Endothelial cell of hepatic sinusoid (primary cell): ENCODE measurements at regions not wholly inside any gene's neighbourhood (a gene's known extent, or its start where the extent isn't known, plus 50 kb on each side); places are given as distances from the start of the nearest gene placed in this dataset.

Experiments
- in situ Hi-C: cut with HindIII; loops from 2 replicates; pipeline ENCODE4 v1.10.0; 2017; ENCODE audit warnings: low sequenced_read_pairs

DNA sequence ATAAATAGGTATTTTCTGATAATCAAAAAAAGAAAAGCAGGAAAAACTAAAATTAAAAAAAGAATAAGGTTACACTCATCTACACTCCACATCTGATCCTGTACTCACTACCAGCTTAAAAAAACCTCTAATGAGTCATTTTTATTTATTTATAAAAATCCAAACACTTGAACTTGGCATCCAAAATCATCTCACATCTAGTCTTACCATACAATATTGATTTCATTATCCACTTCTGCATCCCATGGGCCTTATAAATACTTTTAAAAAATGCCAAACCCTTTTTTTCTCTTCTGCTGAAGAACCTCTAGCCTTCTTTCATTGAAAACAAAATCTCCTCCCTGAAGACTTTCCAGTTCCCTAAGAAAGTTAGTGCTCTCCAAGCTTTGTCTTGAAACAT is 109.7 kb downstream of the TMTC3 start:
- in situ Hi-C loops, result no loop called here

DNA sequence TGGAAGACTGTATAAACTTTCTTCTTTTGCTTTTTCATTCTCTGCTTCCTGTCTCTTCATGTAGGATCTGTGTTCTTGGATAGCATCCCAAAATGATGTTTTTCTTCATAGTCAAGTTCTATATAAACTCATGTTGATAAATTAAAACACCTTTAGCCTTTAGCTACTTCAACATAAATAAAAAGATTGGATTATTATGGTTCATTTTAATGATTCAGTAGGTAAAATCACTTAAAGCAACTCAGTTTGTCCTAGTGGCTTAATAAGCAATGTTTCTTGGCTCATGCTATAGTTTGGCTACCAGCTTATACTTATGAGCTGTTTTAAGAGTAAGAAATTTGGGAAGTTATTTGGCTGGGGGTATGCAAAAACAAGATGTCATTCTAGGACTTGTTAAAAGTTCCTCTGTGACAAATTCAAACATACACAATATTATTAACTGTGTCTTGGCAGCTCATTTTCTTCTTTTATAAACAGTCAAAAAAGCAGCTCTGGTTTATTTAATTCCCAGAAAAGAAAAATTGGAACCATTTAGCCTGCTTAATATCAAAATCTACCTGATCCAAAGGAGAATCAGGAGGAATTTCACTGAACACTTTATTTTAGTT is 111.4 kb downstream of the TMTC3 start:
- in situ Hi-C loops, result no loop called here

DNA sequence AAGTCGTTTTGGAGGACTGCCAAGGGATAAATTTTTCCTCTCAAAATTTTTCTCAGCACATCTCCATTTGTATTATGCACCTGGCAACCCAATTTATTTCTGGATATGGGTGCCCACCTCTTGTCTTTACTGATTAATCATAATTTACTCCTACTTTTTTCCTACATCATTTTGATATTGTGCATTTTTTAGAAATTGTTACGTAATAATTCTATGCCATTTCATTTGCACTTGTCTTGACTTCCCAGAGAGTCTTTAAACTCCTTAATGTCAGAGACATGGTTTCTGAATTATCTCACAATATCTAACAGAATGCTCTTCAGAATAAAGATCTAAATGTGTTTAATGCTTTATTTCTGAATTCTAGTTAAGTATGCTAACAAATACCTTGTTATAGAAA is 113.1 kb downstream of the TMTC3 start:
- in situ Hi-C loops, result no loop called here

DNA sequence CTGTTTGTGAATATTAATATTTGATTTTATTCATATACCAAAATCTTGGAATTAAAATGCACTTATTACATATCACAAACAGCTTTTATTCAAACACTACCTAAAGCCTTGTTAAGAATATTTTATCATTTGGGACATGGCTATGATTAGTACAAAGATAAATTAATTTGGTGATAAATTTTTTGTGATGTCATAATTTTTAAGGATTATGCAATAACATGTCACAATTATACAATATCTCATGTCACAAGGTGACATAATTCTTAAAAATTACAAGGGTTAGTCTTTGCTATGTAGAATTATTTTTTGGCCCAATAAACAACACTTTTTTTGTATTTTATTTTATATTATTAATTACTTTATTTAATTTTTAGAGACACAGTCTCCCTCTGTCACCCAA is 113.7 kb downstream of the TMTC3 start:
- in situ Hi-C loops, result no loop called here

DNA sequence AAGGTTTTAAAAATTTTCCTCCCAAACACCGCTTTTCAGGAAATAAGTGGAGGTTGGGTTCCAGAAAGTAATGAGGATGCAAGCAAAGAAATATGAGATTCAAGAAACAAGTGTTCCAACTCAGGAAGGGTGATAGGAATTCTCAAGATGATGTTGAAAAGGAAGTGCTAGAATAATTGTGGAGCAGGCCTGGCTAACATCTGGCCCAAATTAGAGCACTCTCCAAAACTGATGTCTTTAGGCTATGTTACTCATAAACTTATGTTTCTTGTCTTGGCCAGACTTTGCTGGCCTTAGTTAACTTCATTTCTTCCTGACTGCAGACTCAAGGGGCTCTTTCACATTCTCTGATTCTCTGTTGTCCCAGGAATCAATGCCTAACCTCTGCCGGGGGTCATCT is 116.3 kb downstream of the TMTC3 start:
- in situ Hi-C loops, result no loop called here

DNA sequence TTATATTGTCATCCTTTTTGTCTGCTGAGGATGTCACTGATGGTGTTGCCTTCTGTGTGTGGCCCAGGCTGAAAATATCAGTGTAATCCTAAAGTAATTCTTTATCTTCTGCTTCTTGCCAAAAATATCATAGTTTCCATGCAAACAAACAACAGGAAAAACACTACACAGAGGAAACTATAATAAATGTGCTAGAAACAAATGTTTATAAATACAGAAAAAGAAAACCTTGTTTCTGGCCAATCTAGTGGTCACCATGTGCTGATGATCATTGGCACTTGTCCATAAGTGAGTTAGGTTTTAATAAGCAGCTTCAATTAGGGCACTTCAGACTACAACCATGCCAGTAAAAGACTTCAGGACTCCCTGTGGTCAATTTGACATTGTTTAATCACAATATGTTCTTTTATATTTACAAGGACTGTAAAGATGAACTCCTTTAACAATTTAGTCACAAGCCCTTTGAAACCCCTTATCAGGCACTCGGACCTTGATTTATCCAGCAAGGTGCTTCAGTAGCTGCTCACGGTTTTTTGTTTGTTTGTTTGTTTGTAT is 124.8 kb downstream of the TMTC3 start:
- in situ Hi-C loops, result no loop called here

DNA sequence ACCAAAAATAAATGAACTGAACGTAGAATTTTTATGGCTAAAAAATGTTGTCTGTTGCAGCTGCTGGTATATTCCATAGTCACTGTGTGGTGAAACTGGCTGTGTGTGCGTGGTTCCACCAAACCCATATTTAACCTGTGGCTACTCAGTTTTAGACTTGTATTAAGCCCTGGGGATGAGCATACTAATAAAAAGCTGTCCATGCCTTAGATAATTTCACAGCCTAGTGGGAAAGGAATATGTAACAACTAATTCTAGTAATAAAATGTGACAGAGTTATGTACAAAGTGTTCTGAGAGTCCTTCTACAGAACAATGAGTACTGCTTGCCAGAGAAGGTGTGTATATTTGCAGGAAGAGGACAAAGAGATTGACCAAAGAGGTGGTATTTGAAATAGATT is 125.5 kb downstream of the TMTC3 start:
- in situ Hi-C loops, result no loop called here

DNA sequence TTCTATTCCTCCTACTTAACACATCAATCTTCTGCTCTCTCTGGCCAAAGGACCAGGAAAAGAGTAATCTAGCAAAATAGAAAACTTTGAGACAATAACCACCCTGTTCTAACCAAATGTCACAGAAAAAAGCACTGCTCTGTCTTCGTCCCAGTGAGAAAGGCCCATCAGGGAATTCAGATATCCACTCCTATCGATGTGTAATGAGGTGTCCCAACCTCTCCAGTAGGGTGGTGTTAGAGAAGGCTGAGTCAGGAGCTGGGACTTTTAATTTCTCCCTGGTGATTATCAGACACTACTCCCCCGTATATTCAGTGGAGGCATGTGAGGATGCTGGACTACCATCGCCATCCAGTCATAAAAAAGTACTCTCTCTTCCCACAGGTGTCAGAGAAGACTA is 130.3 kb downstream of the TMTC3 start:
- in situ Hi-C loops, result no loop called here

DNA sequence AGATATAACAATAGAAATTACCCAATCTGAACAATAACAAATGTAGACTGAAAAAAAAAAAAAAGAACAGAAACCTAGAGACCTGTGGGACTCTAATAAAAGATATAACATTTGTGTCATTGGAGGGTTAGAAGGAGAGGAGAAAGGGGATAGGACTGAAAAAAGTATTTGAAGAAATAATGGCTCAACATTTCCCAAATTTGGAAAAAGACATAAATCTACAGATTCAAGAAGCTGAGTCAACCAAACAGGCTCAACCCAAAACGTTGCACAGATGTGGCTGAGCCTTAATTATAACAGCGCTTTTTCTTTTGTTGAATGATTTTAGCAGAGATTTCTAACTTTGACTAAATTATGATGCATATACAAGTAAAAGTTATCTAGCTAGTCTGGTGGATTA is 131.3 kb downstream of the TMTC3 start:
- in situ Hi-C loops, result no loop called here

DNA sequence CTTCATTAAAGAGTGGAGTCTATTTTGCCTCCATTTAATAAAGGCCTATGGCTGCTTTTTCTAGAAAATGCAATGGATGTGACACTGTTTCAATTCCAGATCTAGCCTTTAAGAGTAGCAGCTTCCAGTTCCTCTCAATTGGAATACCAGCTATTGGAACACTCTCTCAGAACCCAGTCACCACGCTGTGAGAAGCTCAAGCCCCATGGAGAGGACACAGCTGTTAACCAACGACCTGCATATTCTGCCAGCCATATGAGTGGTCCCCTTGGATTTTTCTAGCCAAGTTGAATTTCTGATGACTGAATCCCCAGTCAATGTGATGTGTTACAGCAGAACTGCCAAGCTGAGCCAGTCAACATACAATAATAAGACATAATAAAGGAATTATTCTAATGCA is 131.8 kb downstream of the TMTC3 start:
- in situ Hi-C loops, result no loop called here

DNA sequence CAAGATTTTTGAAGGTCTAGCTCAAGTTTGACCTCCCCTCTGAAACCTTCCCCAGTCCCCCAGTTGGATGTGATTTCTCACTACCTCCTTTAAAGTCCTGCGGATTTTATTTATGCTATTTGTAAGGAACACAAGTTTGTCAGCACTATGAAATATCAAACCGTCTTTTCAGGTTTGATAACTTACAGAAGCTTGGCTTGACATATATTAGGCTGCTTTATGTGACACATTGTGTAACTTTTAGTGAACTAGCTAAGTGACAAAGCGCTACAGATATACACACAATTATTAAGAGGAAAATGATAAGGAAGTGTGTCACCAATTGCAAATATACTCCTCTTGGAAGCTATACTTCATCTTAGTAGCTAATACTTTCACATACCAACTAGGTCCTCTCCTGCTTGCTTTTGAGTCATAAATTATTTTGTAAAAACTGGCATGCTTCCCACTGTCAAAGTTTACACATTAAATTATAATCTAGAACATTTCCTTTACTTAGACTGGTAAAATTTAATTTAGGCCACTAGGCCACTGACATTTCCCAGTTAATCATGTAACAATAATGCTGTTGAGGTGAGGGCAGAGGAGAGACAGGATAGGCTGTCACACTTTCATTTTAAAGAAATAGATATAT is 149.5 kb downstream of the TMTC3 start:
- in situ Hi-C loops, result no loop called here

DNA sequence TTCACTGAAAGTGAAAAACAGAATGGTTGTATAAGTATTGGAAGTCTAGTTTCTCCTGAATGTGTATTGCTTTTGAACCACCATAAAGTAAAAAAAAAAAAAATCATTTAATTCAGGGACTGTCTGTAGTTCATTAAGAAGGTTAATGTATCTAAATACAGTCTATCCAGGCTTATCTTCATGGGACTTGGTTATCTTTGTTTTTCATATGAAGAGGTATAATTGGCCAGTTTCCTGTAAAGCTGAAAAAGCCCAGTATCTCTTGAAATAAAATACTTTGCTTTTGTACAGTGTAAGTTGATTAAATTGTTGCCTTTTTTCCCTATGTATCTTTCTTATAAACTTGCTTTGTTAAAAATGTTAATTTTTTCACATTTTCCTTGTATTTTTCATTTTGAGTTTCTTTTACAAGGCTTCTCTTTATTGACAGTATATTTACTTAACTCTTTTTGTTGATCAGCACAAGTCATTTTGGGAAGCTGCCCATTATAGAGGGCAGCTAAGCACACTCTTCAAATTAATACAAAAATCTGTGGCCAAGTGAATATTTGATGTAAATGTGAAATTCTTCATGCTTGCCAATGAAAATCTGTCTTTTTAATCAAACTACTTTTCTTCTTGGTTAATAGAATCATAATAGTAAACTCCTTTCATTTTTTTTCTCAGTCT is 156.0 kb downstream of the TMTC3 start:
- in situ Hi-C loops, result no loop called here

DNA sequence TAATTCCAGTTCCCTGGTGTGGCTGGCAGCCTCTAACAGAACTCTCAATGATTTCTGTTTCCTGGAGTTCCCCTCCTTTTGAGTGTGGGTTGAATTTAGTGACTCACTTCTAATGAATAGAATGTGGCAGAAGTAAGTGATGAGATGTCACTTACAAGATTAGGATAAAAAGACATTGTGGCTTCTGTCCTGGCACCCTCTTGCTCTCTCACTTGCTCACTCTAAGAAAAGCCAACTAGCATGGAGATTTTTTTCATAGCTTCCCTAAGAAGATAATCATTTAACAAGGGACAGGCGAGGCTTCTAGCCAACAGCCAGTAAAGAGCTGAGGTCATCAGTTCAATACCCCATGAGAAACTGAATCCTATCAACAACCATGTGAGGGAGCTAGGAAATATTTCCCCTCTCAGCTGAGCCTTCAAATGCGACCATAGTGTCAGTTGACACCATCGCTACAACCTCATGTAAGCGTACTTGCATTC is 156.7 kb downstream of the TMTC3 start:
- in situ Hi-C loops, result no loop called here

DNA sequence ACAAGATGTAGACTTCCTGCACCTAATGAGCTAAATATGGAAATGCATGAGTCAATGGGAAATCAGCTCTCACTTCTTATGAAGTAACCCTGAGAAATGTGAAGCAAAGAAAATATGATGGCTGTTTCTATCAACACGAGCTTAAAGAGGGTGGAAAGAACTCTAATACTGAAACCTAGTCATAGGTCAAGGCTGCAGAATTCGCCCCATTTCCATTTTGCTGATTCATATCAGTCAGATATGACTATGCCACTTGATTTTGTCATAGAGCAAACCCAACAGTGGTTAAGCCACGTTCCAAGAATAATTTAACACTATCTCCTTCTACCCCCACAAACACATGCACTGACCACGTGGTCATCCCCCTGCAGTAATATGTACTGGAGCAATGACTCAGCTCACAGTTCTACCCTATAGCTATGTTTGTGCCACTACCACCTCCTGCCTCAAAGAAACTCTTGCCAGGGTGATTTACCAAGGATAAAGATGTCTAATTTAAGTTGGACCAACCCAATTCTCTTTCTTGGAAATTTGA is 157.5 kb downstream of the TMTC3 start:
- in situ Hi-C loops, result no loop called here

DNA sequence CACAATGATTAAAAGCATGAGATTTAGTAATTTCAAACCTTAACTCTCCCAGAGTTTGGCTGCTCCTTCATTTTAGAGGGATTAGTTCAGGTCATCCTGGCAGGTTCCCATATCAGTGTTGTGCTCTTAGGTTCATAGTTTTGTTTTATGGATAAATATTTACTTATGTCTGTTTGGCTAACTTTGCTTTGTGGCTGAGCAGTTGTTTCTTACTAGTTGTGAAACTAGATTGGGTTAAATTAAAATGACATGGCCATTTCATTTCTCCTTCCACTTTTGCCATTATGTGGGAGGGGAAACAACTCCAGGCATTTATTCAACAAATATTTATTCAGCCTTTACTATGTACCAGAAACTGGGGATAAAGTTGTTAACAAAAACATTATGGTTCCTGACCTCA is 158.8 kb downstream of the TMTC3 start:
- in situ Hi-C loops, result no loop called here

DNA sequence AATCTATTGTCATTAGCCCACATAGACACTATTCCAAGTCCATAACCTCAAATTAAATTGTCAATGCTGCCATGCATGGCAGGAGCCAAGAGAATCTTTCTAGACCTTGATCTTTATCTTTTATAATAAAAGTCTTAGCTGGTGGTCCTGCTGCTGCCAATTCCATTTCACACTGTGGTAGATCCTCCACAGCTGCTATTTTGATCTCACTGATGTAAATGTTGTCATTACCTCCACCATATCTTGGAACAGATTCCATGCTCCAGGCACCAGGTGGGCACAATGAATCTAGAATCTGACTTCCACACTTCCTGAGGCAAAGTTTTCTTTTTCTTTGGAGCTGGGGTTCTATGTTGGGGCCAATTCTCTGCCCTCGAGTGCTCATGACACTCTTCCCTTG is 161.2 kb downstream of the TMTC3 start:
- in situ Hi-C loops, result no loop called here

DNA sequence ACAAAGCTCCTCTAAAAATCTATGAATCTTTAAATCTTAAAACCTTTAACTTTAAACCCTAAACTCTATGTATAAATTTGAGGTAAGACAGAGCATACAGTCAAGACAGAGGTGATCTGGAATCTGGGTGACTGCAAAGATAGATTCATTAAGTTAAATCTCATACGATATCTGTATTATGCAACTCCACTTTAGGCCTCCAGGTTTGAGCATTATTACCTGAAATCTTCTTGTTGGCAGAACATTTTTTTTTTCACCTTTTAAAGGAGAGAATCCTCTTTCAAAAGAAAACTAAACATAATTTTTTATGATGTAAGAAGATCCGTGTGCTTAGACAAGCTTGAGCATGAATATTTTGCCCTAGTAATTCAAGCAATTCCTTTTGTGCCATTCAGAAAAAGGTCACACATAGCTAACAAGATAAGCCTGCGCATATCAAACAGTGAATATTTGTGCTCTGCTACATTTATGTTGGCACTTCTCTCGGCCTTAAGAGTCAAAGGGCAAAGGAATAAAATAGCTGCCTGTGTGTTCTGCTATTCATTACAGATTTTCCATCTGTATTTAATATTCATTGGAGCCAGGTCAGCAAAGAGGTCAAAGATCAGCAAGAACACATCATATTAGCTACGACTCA is 163.3 kb downstream of the TMTC3 start:
- in situ Hi-C loops, result no loop called here

DNA sequence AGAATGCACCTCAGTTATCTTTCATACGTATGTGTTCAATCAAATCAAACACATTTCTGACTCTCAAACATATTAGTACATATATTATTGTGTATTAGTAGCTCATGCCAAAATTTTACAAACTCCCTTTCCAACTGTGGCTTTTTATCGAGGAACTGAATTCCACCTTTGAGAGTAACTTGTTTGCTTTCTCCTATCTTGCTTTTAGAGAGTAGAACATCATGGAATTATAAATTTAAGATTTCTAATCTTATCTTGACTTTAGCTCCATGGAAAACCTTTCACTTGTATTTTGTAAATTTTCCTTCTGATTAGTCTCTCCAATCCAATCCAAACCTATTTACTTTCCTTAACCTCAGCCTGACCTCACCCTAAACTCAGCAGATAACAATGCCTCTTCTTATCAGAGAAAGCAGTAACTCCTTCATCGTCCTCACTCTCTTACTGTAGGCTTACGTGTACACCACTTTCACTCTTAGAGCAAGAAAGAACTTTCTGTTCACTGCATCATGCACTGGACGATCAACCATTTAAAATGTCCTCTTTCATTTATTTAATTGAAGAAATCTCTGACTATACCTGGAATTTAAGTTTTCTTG is 164.5 kb downstream of the TMTC3 start:
- in situ Hi-C loops, result no loop called here

DNA sequence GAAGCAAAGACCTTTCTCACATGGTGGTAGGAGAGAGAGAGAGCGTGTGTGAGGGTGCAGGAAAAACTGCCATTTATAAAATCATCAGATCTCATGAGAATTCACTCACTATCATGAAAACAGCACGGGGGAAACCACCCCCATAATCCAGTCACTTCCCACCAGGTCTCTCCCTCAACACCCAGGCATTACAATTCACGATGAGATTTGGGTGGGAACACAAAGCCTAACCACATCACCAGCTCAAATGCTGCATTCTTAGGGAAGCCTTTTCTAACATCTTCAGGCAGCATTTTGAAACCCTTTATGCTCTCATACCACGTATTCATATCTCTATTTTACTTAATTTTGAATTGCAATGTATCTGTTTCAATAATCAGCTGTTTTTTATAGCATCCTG is 165.9 kb downstream of the TMTC3 start:
- in situ Hi-C loops, result no loop called here

DNA sequence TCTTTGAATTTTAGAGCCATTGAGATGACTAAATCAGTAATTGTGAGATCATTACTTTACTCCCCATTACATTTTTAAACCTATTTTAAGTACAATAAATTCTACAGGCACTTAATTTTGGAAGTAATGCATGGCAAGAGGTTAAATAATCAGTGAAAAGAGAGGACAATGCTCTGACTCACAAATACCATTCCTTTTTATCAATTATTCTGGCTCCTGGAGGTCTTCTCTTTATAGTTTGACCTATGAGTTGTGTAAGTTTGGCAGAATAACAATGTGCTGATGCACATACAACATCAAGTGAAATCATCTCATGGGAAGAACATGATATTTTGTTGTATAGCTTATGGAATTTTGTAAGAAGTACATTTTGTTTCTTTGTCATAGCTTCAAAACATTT is 166.7 kb downstream of the TMTC3 start:
- in situ Hi-C loops, result no loop called here

DNA sequence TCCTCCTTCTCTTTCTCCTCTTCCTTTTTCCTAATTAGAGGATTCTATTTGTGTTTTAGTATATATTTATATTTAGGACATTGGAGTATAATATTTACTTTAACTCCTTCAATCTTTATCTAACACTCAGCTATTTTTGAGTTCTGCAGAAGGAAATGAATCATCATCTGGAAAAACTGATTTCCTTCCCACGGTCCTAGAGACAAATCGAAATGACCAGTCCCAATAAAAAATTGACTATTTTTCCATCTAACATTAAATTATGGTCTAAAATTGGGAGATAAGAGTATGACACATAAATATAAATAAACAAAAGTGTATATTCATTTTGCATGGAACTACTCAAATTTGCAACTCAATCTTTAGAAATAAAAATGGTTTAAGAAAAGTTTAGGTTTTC is 167.4 kb downstream of the TMTC3 start:
- in situ Hi-C loops, result no loop called here
